ENCODE measurements at regions not wholly inside any gene's neighbourhood (a gene's known extent, or its start where the extent isn't known, plus 50 kb on each side); places are given as distances from the start of the nearest gene placed in this dataset.

- TF ChIP-seq EZH2 (IDR thresholded peaks at IDR 0.05; ENCODE audit: insufficient read depth, poor library complexity, severe bottlenecking) (no peak), EZH2phosphoT487 (IDR thresholded peaks at IDR 0.05; ENCODE audit: insufficient read depth, low read depth) (no peak)
These were observed 109.2 kb upstream of the DRD2 start for GRCh38 chr11:113584371-113584770.

All from GM23248 (cell line).